NCI-H510A treated with DMSO at 0.1 percent for 48 hours (cell line): ENCODE measurements at regions not wholly inside any gene's neighbourhood (a gene's known extent, or its start where the extent isn't known, plus 50 kb on each side); places are given as distances from the start of the nearest gene placed in this dataset.

ENCODE experiments used
- DNase-seq: peaks from one replicate; lab custom pipeline; 2025; lab: John Stamatoyannopoulos, UW

DNA sequence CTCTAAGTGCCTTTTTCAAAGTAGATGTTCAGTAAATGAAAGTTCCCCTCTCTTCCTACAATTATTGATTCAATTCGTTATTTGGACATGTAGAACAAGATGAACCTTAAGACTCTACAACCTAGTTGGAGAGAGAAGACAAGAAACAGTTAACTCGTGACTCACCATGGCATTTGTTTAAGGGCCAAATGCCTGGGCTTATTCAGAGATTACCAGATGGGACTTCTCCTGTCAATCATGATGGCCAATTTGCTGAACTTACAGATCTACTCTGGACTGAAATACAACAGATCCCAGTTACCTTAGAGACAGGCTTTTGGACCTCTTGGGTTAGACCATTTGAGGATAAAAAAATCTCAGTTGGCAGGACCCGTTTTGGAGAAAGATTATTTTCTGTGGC is 93.5 kb downstream of the C1orf94 start:
- no peak for DNase-seq

GRCh38 chr1:34272152-34272551 is 95.4 kb downstream of the C1orf94 start:
- no peak for DNase-seq

GRCh38 chr1:34275150-34275549 is 98.4 kb downstream of the C1orf94 start:
- DNase-seq: no peak

DNA sequence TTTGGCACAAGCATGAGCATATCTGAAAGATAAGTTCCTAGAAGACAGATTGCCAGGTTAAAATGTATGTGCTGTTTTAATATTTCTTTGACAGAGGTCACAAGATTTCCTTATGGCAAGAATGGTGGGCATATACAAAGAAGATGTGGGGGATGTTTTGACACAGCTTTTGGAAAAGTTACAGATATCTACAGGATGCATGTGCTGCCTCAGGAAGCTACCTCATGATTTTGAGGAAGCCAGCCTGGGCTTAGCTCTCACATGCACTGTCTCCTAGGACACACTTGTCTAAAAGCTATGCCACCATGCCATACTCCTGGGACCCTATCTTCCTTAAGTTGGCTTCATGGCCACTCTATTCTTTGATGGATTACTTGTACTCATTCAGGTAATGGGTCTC is 99.9 kb downstream of the C1orf94 start:
- no peak for DNase-seq

DNA sequence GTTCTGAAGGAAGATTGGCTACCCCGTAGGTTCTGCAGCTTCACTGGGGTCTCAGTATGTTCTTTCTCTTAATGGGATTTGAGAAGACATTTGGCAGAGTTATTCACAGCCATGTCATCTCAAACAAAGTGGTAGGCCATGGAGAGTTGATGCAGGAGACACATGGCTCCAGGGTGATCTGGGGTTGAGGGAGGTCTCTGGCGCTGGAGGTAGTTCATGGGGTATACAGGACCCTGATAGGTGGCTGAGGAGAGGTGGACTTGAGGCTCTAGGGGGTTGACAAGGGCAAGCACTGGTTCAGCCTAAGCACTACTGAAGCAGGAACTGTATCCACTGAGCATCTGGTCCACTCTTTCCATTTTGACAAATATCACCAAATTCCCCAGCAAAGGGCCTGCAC is 100.4 kb downstream of the C1orf94 start:
- DNase-seq: no peak

- no peak for DNase-seq
Observed at GRCh38 chr1:34278211-34278610, 101.5 kb downstream of the C1orf94 start.

GRCh38 chr1:34279971-34280370 is 103.3 kb downstream of the C1orf94 start:
- no peak for DNase-seq

- no peak for DNase-seq
Observed at GRCh38 chr1:34280509-34280908, 103.8 kb downstream of the C1orf94 start.

DNA sequence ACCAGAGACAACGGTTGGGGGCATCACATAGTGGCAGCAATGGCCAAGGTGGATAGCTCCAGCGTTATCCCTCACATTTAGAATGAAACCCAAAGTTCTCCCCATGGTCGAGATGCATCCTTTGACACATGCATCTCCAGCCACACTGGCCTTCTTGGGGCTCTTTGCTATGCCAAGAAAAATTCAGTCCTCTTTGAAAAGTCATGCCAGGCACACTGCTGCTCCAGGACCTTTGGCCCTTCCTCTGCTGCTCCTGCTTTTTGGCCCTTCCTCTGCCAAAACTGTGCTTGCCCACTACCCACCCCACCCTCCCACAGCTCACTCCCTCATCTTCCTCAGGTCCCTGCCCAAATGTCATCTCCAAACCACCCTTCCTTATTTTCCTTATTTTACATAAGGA is 106.4 kb downstream of the C1orf94 start:
- DNase-seq: no peak

GRCh38 chr1:34286511-34286910 is 109.8 kb downstream of the C1orf94 start:
- peak; percentile 61 for DNase-seq

- no peak for DNase-seq
Observed at GRCh38 chr1:34290831-34291230, 114.1 kb downstream of the C1orf94 start.

DNA sequence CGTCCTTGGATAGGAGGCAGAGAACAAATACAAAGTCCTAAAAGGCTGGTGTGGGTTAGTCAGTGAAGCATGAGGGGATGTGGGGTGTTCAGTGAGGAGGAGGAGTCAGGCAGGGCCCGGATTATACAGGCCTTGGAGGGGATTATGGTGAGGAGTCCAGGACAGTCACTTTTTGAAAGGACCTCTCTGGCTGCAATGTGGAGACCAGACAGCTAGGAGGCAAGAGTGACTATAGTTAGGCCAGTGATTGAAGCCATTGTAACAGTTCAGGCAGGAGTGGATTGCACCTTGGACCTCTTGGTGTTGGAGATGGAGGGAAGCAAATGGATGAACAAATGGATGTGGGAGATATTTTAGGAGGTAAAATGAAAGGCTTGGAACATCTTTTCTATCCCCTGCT is 115.8 kb downstream of the C1orf94 start:
- no peak for DNase-seq

- no peak for DNase-seq
Observed at GRCh38 chr1:34296059-34296458, 119.4 kb downstream of the C1orf94 start.

- DNase-seq: no peak
Observed at GRCh38 chr1:34302798-34303197, 126.1 kb downstream of the C1orf94 start.

GRCh38 chr1:34303218-34303617 is 126.5 kb downstream of the C1orf94 start:
- no peak for DNase-seq

DNA sequence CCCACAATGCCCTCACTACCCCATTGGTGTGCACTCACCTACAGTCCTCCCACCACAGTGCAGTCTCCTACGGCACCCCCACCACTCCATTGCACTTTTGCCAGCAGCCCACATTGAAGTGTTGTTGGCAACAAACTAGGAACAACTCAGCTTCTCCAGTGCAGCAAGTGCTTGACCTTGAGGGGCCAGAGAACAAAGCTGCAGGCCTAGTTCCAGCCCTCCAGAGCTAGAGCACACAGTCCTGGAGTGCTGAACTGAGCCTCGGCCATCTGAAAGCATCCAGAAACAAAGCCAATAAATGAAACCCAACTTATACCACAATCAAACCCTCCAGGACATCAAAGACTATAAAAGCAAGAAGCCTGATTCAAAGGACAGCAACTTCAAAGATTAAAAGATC is 129.9 kb downstream of the C1orf94 start:
- DNase-seq: no peak

DNA sequence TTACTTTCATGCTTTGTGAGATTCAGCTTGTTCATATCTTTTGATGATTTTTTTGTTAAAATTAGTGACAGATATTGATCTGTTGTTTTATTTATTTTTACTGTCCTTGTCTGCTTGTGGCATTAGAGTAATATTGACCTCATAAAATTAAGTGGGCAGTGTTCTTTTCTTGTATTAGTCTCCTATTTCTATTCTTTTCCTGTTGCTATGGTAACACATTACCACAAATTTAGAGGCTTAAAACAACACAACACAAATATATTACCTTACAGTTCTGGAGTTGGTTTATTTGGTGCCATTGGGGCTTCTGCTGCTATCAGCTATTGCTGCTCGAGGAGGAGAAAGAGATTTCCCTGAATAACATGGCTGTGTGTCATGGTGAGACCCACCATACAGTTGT is 135.7 kb downstream of the C1orf94 start:
- no peak for DNase-seq

GRCh38 chr1:34315974-34316373 is 139.3 kb downstream of the C1orf94 start:
- no peak for DNase-seq

- no peak for DNase-seq
Observed at GRCh38 chr1:34316773-34317172, 140.1 kb downstream of the C1orf94 start.

- no peak for DNase-seq
Observed at GRCh38 chr1:34319218-34319617, 142.5 kb downstream of the C1orf94 start.

DNA sequence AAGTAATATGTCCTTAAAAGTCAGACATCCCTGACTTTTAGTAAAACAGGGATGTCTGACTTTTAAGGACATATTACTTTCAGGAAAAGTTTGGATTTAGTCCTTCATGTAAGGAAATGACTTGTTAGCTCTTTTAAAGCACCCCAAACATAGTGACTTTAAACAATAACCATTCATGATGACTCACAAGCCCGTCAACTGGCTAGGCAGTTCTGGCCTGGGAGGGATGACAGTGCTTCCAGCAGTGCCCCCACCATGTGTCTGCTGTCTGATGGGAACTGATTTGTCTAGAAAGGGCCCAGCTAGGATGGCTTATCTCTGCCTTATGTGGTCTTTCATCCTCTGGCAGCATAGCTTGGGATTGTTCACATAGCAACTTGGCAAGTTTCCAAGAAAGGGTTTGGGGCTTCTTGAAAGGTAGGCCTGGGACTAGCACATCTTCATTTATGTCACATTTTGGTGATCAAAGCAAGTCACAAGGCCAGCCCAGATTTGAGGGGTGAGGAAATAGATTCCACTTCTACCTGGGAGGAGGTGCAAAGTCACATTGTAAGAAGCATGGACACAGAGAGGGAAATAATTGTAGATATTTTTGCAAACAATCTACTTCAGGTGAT is 143.5 kb downstream of the C1orf94 start:
- DNase-seq: no peak

GRCh38 chr1:34322969-34323368 is 146.3 kb downstream of the C1orf94 start:
- DNase-seq: no peak

- DNase-seq: no peak
Observed at GRCh38 chr1:34324879-34325440, 148.3 kb downstream of the C1orf94 start.

- DNase-seq: no peak
Observed at GRCh38 chr1:34328281-34328799, 151.6 kb downstream of the C1orf94 start.
